Astrocyte (in vitro differentiated cells and primary cell): ENCODE measurements at regions not wholly inside any gene's neighbourhood (a gene's known extent, or its start where the extent isn't known, plus 50 kb on each side); places are given as distances from the start of the nearest gene placed in this dataset.

Experiments used
- DNase-seq: peaks from one replicate; pipeline ENCODE4 v3.0.0-alpha.2; 2010; ENCODE audit warnings: low read depth
- FAIRE-seq: peaks from 2 replicates; lab custom pipeline; 2011; peaks lifted over from hg19 to GRCh38; lab: Jason Lieb, UNC
- H2AFZ ChIP-seq: 2 replicates; pipeline ENCODE4 v1.6.0; 2012; ENCODE audit warnings: low read depth, low read length, inconsistent platforms
- H3K27ac ChIP-seq: 2 replicates; pipeline ENCODE4 v1.5.1; 2011; ENCODE audit warnings: low read depth, low read length, inconsistent platforms
- H3K27me3 ChIP-seq: 2 replicates; pipeline ENCODE4 v1.6.0; 2011; ENCODE audit warnings: low read length, inconsistent platforms; ENCODE audit not compliant: insufficient read depth
- H3K36me3 ChIP-seq: 2 replicates; pipeline ENCODE4 v1.5.1; 2011; ENCODE audit warnings: low read length, inconsistent platforms; ENCODE audit not compliant: insufficient read depth
- H3K4me1 ChIP-seq: 2 replicates; pipeline ENCODE4 v1.5.1; 2011; ENCODE audit warnings: low read length, inconsistent platforms; ENCODE audit not compliant: insufficient read depth
- H3K4me2 ChIP-seq: 2 replicates; pipeline ENCODE4 v1.6.0; 2012; ENCODE audit warnings: low read length, inconsistent platforms
- H3K4me3 ChIP-seq: 2 replicates; pipeline ENCODE4 v1.5.1; 2011; ENCODE audit warnings: low read depth, mild to moderate bottlenecking, low read length, inconsistent platforms; ENCODE audit not compliant: insufficient read depth
- H3K79me2 ChIP-seq: 2 replicates; pipeline ENCODE4 v1.6.0; 2012; ENCODE audit warnings: mild to moderate bottlenecking, low read length, inconsistent platforms; ENCODE audit not compliant: insufficient read depth
- H3K9ac ChIP-seq: 2 replicates; pipeline ENCODE4 v1.6.0; 2012; ENCODE audit warnings: mild to moderate bottlenecking, low read length, inconsistent platforms
- H3K9me3 ChIP-seq: 2 replicates; pipeline ENCODE4 v1.5.1; 2012; ENCODE audit warnings: low read depth, mild to moderate bottlenecking, low read length, inconsistent platforms; ENCODE audit not compliant: insufficient read depth
- H4K20me1 ChIP-seq: 2 replicates; pipeline ENCODE4 v1.6.0; 2012; ENCODE audit warnings: low read length, inconsistent platforms; ENCODE audit not compliant: insufficient read depth
- H3K27ac Mint-ChIP-seq: one replicate; pipeline ENCODE4 v1.8.0; 2021; ENCODE audit warnings: mild to moderate bottlenecking, mixed read lengths; ENCODE audit not compliant: unreplicated experiment
- H3K27me3 Mint-ChIP-seq: one replicate; pipeline ENCODE4 v1.8.0; 2021; ENCODE audit warnings: low read depth, mixed read lengths; ENCODE audit not compliant: unreplicated experiment
- H3K36me3 Mint-ChIP-seq: one replicate; pipeline ENCODE4 v1.8.0; 2021; ENCODE audit warnings: low read depth, mixed read lengths; ENCODE audit not compliant: unreplicated experiment
- H3K4me1 Mint-ChIP-seq: one replicate; pipeline ENCODE4 v1.8.0; 2021; ENCODE audit warnings: low read depth, mixed read lengths; ENCODE audit not compliant: unreplicated experiment
- H3K4me3 Mint-ChIP-seq: one replicate; pipeline ENCODE4 v1.8.0; 2021; ENCODE audit warnings: mild to moderate bottlenecking, moderate library complexity, mixed read lengths; ENCODE audit not compliant: unreplicated experiment
- H3K9me3 Mint-ChIP-seq: one replicate; pipeline ENCODE4 v1.8.0; 2021; ENCODE audit warnings: mild to moderate bottlenecking, mixed read lengths; ENCODE audit not compliant: unreplicated experiment
- CTCF ChIP-seq: IDR thresholded peaks from 2 replicates; pipeline ENCODE4 v1.5.1; 2011; ENCODE audit warnings: low read depth, mild to moderate bottlenecking, inconsistent platforms, low read length, moderate library complexity; ENCODE audit not compliant: insufficient read depth
- EZH2 ChIP-seq: IDR thresholded peaks from 2 replicates; pipeline ENCODE4 v1.6.1; 2012; ENCODE audit warnings: mild to moderate bottlenecking, low read length, inconsistent platforms; ENCODE audit not compliant: insufficient read depth

GRCh38 chr6:168244961-168245551 is 74.5 kb downstream of the DACT2 start:
- no peak overlapping the region for H3K4me3 Mint-ChIP-seq
- Histone ChIP-seq H3K36me3 (no peaks in the 10 kb centered on the region), H3K27me3 (peaks cover 5% of the 10 kb centered on the region), H3K79me2 (no peaks in the 10 kb centered on the region), H2AFZ (no peak overlapping the region), H4K20me1 (no peaks in the 10 kb centered on the region), H3K9me3 (no peaks in the 10 kb centered on the region), H3K4me1 (peaks cover 4% of the 10 kb centered on the region), H3K27ac (no peak overlapping the region), H3K4me2 (no peak overlapping the region), H3K4me3 (no peak overlapping the region), H3K9ac (no peak overlapping the region)
- no peaks in the 10 kb centered on the region for H3K9me3 Mint-ChIP-seq
- no peak for DNase-seq
- H3K27ac Mint-ChIP-seq = no peak overlapping the region
- no peaks in the 10 kb centered on the region for H3K4me1 Mint-ChIP-seq
- no peaks in the 10 kb centered on the region for H3K36me3 Mint-ChIP-seq
- no peak for TF ChIP-seq CTCF
- TF ChIP-seq EZH2 = no peak
- H3K27me3 Mint-ChIP-seq = peaks cover 82% of the 10 kb centered on the region
- no peak for FAIRE-seq

- Histone ChIP-seq H3K27ac (no peak overlapping the region), H3K4me1 (peaks cover 4% of the 10 kb centered on the region), H3K4me2 (no peak overlapping the region), H3K4me3 (no peak overlapping the region), H3K79me2 (no peaks in the 10 kb centered on the region), H3K27me3 (peaks cover 5% of the 10 kb centered on the region), H4K20me1 (no peaks in the 10 kb centered on the region), H3K9ac (no peak overlapping the region), H3K9me3 (no peaks in the 10 kb centered on the region), H3K36me3 (no peaks in the 10 kb centered on the region), H2AFZ (no peak overlapping the region)
- no peak for TF ChIP-seq EZH2
- TF ChIP-seq CTCF = no peak
- Mint-ChIP-seq H3K4me1 (peaks cover 8% of the 10 kb centered on the region), H3K36me3 (no peaks in the 10 kb centered on the region), H3K27me3 (peaks cover 81% of the 10 kb centered on the region), H3K4me3 (no peak overlapping the region), H3K27ac (no peak overlapping the region), H3K9me3 (no peaks in the 10 kb centered on the region)
- FAIRE-seq = no peak
- no peak for DNase-seq
Measured at GRCh38 chr6:168243812-168244376, 75.7 kb downstream of the DACT2 start.

GRCh38 chr6:168242940-168243225 is 76.7 kb downstream of the DACT2 start:
- DNase-seq (no peak), FAIRE-seq (no peak)
- H3K9me3 ChIP-seq = no peaks in the 10 kb centered on the region
- H3K36me3 Mint-ChIP-seq = no peaks in the 10 kb centered on the region
- no peaks in the 10 kb centered on the region for H3K36me3 ChIP-seq
- H4K20me1 ChIP-seq = no peaks in the 10 kb centered on the region
- H3K27ac ChIP-seq = no peak overlapping the region
- peaks cover 9% of the 10 kb centered on the region for H3K4me1 Mint-ChIP-seq
- H3K27me3 Mint-ChIP-seq = peaks cover 71% of the 10 kb centered on the region
- no peak overlapping the region for H3K4me2 ChIP-seq
- H3K79me2 ChIP-seq = no peaks in the 10 kb centered on the region
- no peak overlapping the region for H3K4me3 Mint-ChIP-seq
- H2AFZ ChIP-seq = no peak overlapping the region
- no peaks in the 10 kb centered on the region for H3K9me3 Mint-ChIP-seq
- H3K9ac ChIP-seq = no peak overlapping the region
- H3K27me3 ChIP-seq = peaks cover 5% of the 10 kb centered on the region
- no peak overlapping the region for H3K4me3 ChIP-seq
- no peak overlapping the region for H3K27ac Mint-ChIP-seq
- peaks cover 2% of the 10 kb centered on the region for H3K4me1 ChIP-seq
- TF ChIP-seq CTCF (no peak), EZH2 (no peak)
